ENCODE measurements at regions not wholly inside any gene's neighbourhood (a gene's known extent, or its start where the extent isn't known, plus 50 kb on each side); places are given as distances from the start of the nearest gene placed in this dataset.

DNA sequence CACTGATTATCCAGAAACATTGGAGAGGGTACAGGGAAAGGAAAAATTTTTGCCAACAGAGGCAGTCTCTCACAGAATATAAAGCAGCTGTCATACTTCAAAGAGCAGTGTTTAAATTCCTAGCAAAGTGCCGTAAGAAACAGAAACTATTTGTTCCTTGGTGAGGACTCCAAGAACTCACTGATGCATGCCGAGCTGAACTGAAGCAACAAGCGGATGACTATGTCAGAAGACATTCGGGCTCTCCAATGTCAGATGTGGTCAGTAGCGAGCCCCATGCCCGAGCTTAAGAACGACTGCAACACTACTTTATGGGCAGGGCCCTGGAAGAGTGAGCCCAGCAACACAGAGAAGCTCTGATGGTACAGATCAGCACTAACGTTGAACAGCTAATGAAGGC, 54.7 kb downstream of the OR2B6 start:
- TF ChIP-seq, protein P1, sequence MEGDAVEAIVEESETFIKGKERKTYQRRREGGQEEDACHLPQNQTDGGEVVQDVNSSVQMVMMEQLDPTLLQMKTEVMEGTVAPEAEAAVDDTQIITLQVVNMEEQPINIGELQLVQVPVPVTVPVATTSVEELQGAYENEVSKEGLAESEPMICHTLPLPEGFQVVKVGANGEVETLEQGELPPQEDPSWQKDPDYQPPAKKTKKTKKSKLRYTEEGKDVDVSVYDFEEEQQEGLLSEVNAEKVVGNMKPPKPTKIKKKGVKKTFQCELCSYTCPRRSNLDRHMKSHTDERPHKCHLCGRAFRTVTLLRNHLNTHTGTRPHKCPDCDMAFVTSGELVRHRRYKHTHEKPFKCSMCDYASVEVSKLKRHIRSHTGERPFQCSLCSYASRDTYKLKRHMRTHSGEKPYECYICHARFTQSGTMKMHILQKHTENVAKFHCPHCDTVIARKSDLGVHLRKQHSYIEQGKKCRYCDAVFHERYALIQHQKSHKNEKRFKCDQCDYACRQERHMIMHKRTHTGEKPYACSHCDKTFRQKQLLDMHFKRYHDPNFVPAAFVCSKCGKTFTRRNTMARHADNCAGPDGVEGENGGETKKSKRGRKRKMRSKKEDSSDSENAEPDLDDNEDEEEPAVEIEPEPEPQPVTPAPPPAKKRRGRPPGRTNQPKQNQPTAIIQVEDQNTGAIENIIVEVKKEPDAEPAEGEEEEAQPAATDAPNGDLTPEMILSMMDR (IDR thresholded peaks at IDR 0.05), result no peak
- TF ChIP-seq TCF7L2 (IDR thresholded peaks at IDR 0.05; ENCODE audit: low read depth, low read length) (no peak), SIN3A (IDR thresholded peaks at IDR 0.05; ENCODE audit: borderline replicate concordance, insufficient read depth, low read depth, low read length) (no peak), POLR2AphosphoS5 (IDR thresholded peaks at IDR 0.05; ENCODE audit: low read depth, low read length) (no peak)
- TF ChIP-seq, protein P2, sequence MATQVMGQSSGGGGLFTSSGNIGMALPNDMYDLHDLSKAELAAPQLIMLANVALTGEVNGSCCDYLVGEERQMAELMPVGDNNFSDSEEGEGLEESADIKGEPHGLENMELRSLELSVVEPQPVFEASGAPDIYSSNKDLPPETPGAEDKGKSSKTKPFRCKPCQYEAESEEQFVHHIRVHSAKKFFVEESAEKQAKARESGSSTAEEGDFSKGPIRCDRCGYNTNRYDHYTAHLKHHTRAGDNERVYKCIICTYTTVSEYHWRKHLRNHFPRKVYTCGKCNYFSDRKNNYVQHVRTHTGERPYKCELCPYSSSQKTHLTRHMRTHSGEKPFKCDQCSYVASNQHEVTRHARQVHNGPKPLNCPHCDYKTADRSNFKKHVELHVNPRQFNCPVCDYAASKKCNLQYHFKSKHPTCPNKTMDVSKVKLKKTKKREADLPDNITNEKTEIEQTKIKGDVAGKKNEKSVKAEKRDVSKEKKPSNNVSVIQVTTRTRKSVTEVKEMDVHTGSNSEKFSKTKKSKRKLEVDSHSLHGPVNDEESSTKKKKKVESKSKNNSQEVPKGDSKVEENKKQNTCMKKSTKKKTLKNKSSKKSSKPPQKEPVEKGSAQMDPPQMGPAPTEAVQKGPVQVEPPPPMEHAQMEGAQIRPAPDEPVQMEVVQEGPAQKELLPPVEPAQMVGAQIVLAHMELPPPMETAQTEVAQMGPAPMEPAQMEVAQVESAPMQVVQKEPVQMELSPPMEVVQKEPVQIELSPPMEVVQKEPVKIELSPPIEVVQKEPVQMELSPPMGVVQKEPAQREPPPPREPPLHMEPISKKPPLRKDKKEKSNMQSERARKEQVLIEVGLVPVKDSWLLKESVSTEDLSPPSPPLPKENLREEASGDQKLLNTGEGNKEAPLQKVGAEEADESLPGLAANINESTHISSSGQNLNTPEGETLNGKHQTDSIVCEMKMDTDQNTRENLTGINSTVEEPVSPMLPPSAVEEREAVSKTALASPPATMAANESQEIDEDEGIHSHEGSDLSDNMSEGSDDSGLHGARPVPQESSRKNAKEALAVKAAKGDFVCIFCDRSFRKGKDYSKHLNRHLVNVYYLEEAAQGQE (IDR thresholded peaks at IDR 0.05; ENCODE audit: insufficient read depth in 1 of 2, low read depth in 2 of 2, low read length in 1 of 2), result no peak

Data from Panc1 (cell line).